NCI-H226 (cell line): ENCODE measurements at regions not wholly inside any gene's neighbourhood (a gene's known extent, or its start where the extent isn't known, plus 50 kb on each side); places are given as distances from the start of the nearest gene placed in this dataset.

Source experiments
- DNase-seq: peaks from one replicate; pipeline ENCODE4 v3.0.0-alpha.2; 2015

GRCh38 chr9:91043056-91043810 is 241.6 kb downstream of the SYK start:
- no peak for DNase-seq

GRCh38 chr9:91043811-91044175 is 242.2 kb downstream of the SYK start:
- DNase-seq, result no peak

GRCh38 chr9:91044354-91044753 is 242.7 kb downstream of the SYK start:
- no peak for DNase-seq

- DNase-seq, result no peak
Observed at GRCh38 chr9:91045041-91045440, 243.4 kb downstream of the SYK start.

- DNase-seq, result no peak
Observed at GRCh38 chr9:91047529-91047928, 245.9 kb downstream of the SYK start.

- DNase-seq, result peak; percentile 33
Observed at GRCh38 chr9:91047993-91048607, 246.5 kb downstream of the SYK start.

GRCh38 chr9:91048749-91049148 is 247.1 kb downstream of the SYK start:
- DNase-seq, result no peak

GRCh38 chr9:91053824-91054223 is 252.2 kb downstream of the SYK start:
- DNase-seq, result no peak

GRCh38 chr9:91055845-91056244 is 254.2 kb downstream of the SYK start:
- DNase-seq, result no peak

GRCh38 chr9:91056486-91056885 is 254.9 kb downstream of the SYK start:
- DNase-seq, result no peak

- DNase-seq, result peak; percentile 20
Observed at GRCh38 chr9:91056917-91057316, 255.3 kb downstream of the SYK start.

- DNase-seq, result no peak
Observed at GRCh38 chr9:91059713-91060112, 258.1 kb downstream of the SYK start.

GRCh38 chr9:91060520-91061343 is 259.1 kb downstream of the SYK start:
- peak; percentile 88 for DNase-seq

GRCh38 chr9:91061506-91061905 is 259.9 kb downstream of the SYK start:
- no peak for DNase-seq

- no peak for DNase-seq
Observed at GRCh38 chr9:91062281-91062680, 260.7 kb downstream of the SYK start.

GRCh38 chr9:91063471-91063870 is 261.9 kb downstream of the SYK start:
- DNase-seq, result no peak

GRCh38 chr9:91065231-91066041 is 263.8 kb downstream of the SYK start:
- no peak for DNase-seq

GRCh38 chr9:91066042-91066415 is 264.4 kb downstream of the SYK start:
- DNase-seq, result no peak

- DNase-seq, result no peak
Observed at GRCh38 chr9:91066856-91067255, 265.2 kb downstream of the SYK start.

GRCh38 chr9:91067306-91067860 is 265.8 kb downstream of the SYK start:
- no peak for DNase-seq

- DNase-seq, result no peak
Observed at GRCh38 chr9:91071184-91071990, 269.8 kb downstream of the SYK start.
